Osteoblast (primary cell): ENCODE measurements at regions not wholly inside any gene's neighbourhood (a gene's known extent, or its start where the extent isn't known, plus 50 kb on each side); places are given as distances from the start of the nearest gene placed in this dataset.
"Not testable (repeated sequence)": the region's sequence is repeated elsewhere in the genome, so short reads cannot be mapped to it uniquely, and the experiment has no call there.

ENCODE experiments used
- DNase-seq: peaks from one replicate; pipeline ENCODE4 v3.0.0; 2011; ENCODE audit warnings: low spot score, mixed read lengths; ENCODE audit not compliant: insufficient read length; ENCODE audit errors: missing footprints
- H2AFZ ChIP-seq: 2 replicates; pipeline ENCODE4 v1.6.0; 2011; ENCODE audit warnings: mild to moderate bottlenecking, low read length
- H3K27ac ChIP-seq: 2 replicates; pipeline ENCODE4 v1.5.1; 2011; ENCODE audit warnings: mild to moderate bottlenecking, low read depth, low read length, moderate library complexity
- H3K27me3 ChIP-seq: 2 replicates; pipeline ENCODE4 v1.6.0; 2012; ENCODE audit warnings: mild to moderate bottlenecking, control low read depth, inconsistent platforms, low read length, moderate library complexity; ENCODE audit not compliant: insufficient read depth
- H3K36me3 ChIP-seq: 2 replicates; pipeline ENCODE4 v1.5.1; 2011; ENCODE audit warnings: mild to moderate bottlenecking, low read length, control low read depth, moderate library complexity; ENCODE audit not compliant: insufficient read depth
- H3K4me1 ChIP-seq: 2 replicates; pipeline ENCODE4 v1.5.1; 2011; ENCODE audit warnings: mild to moderate bottlenecking, low read length, control low read depth, moderate library complexity; ENCODE audit not compliant: insufficient read depth
- H3K4me2 ChIP-seq: 2 replicates; pipeline ENCODE4 v1.6.0; 2011; ENCODE audit warnings: mild to moderate bottlenecking, low read length; ENCODE audit not compliant: insufficient read depth
- H3K4me3 ChIP-seq: fragments of 200-600 bp; sonication (generic); 3 replicates; pipeline ENCODE4 v1.5.1; 2012; ENCODE audit warnings: mild to moderate bottlenecking, low read length, inconsistent platforms; ENCODE audit not compliant: insufficient read depth
- H3K79me2 ChIP-seq: 2 replicates; pipeline ENCODE4 v1.6.0; 2012; ENCODE audit warnings: mild to moderate bottlenecking, low read length, control low read depth, inconsistent platforms; ENCODE audit not compliant: insufficient read depth
- H3K9me3 ChIP-seq: 2 replicates; pipeline ENCODE4 v1.5.1; 2011; ENCODE audit warnings: low read depth, low read length, control low read depth
- H4K20me1 ChIP-seq: 2 replicates; pipeline ENCODE4 v1.6.0; 2012; ENCODE audit warnings: mild to moderate bottlenecking, low read length, control low read depth; ENCODE audit not compliant: insufficient read depth

GRCh38 chr15:101948491-101949010 lies 136.5 kb downstream of the OR4F15 start:
- not testable (repeated sequence) for H3K4me1 ChIP-seq, H3K36me3 ChIP-seq, H4K20me1 ChIP-seq, H3K27me3 ChIP-seq, DNase-seq, H3K79me2 ChIP-seq, H3K27ac ChIP-seq, H2AFZ ChIP-seq, H3K4me3 ChIP-seq, H3K9me3 ChIP-seq, H3K4me2 ChIP-seq

- H3K27ac ChIP-seq, H4K20me1 ChIP-seq, H2AFZ ChIP-seq, DNase-seq, H3K4me2 ChIP-seq, H3K4me1 ChIP-seq, H3K79me2 ChIP-seq, H3K27me3 ChIP-seq, H3K36me3 ChIP-seq, H3K9me3 ChIP-seq, H3K4me3 ChIP-seq: not testable (repeated sequence)
Observed at GRCh38 chr15:101949380-101950065, 137.5 kb downstream of the OR4F15 start.

GRCh38 chr15:101953993-101954392 lies 142.0 kb downstream of the OR4F15 start:
- H3K27me3 ChIP-seq, H3K4me3 ChIP-seq, H3K4me1 ChIP-seq, H3K27ac ChIP-seq, DNase-seq, H2AFZ ChIP-seq, H3K9me3 ChIP-seq, H4K20me1 ChIP-seq, H3K79me2 ChIP-seq, H3K36me3 ChIP-seq, H3K4me2 ChIP-seq: not testable (repeated sequence)

GRCh38 chr15:101955840-101956239 lies 143.8 kb downstream of the OR4F15 start:
- DNase-seq, H3K27me3 ChIP-seq, H3K79me2 ChIP-seq, H3K9me3 ChIP-seq, H3K4me3 ChIP-seq, H3K4me1 ChIP-seq, H2AFZ ChIP-seq, H4K20me1 ChIP-seq, H3K27ac ChIP-seq, H3K36me3 ChIP-seq, H3K4me2 ChIP-seq: not testable (repeated sequence)

- H3K79me2 ChIP-seq, H4K20me1 ChIP-seq, H3K4me3 ChIP-seq, H3K27me3 ChIP-seq, H3K27ac ChIP-seq, H3K4me2 ChIP-seq, H3K9me3 ChIP-seq, H3K4me1 ChIP-seq, H2AFZ ChIP-seq, H3K36me3 ChIP-seq, DNase-seq: not testable (repeated sequence)
Observed at GRCh38 chr15:101958656-101959055, 146.7 kb downstream of the OR4F15 start.

- not testable (repeated sequence) for H3K27ac ChIP-seq, H3K27me3 ChIP-seq, H3K4me3 ChIP-seq, H3K4me1 ChIP-seq, H2AFZ ChIP-seq, H3K4me2 ChIP-seq, H3K36me3 ChIP-seq, H3K79me2 ChIP-seq, DNase-seq, H3K9me3 ChIP-seq, H4K20me1 ChIP-seq
Observed at GRCh38 chr15:101961263-101961662, 149.3 kb downstream of the OR4F15 start.

GRCh38 chr15:101961765-101962164 lies 149.8 kb downstream of the OR4F15 start:
- not testable (repeated sequence) for H3K4me1 ChIP-seq, H3K27me3 ChIP-seq, DNase-seq, H2AFZ ChIP-seq, H3K4me2 ChIP-seq, H3K27ac ChIP-seq, H3K4me3 ChIP-seq, H4K20me1 ChIP-seq, H3K79me2 ChIP-seq, H3K36me3 ChIP-seq, H3K9me3 ChIP-seq

GRCh38 chr15:101963687-101964086 lies 151.7 kb downstream of the OR4F15 start:
- not testable (repeated sequence) for DNase-seq, H3K4me3 ChIP-seq, H2AFZ ChIP-seq, H3K4me2 ChIP-seq, H3K27me3 ChIP-seq, H3K36me3 ChIP-seq, H3K4me1 ChIP-seq, H4K20me1 ChIP-seq, H3K9me3 ChIP-seq, H3K79me2 ChIP-seq, H3K27ac ChIP-seq

GRCh38 chr15:101965353-101965752 lies 153.4 kb downstream of the OR4F15 start:
- not testable (repeated sequence) for H2AFZ ChIP-seq, H3K36me3 ChIP-seq, H3K27ac ChIP-seq, H3K4me2 ChIP-seq, H3K79me2 ChIP-seq, H3K4me1 ChIP-seq, H3K9me3 ChIP-seq, H4K20me1 ChIP-seq, DNase-seq, H3K27me3 ChIP-seq, H3K4me3 ChIP-seq
